RPMI7951 (cell line): ENCODE measurements at regions not wholly inside any gene's neighbourhood (a gene's known extent, or its start where the extent isn't known, plus 50 kb on each side); places are given as distances from the start of the nearest gene placed in this dataset.
"Not testable (repeated sequence)": the region's sequence is repeated elsewhere in the genome, so short reads cannot be mapped to it uniquely, and the experiment has no call there.

ENCODE experiments used
- DNase-seq: peaks from one replicate; pipeline ENCODE4 v3.0.0-alpha.2; 2012; ENCODE audit warnings: low read depth

DNA sequence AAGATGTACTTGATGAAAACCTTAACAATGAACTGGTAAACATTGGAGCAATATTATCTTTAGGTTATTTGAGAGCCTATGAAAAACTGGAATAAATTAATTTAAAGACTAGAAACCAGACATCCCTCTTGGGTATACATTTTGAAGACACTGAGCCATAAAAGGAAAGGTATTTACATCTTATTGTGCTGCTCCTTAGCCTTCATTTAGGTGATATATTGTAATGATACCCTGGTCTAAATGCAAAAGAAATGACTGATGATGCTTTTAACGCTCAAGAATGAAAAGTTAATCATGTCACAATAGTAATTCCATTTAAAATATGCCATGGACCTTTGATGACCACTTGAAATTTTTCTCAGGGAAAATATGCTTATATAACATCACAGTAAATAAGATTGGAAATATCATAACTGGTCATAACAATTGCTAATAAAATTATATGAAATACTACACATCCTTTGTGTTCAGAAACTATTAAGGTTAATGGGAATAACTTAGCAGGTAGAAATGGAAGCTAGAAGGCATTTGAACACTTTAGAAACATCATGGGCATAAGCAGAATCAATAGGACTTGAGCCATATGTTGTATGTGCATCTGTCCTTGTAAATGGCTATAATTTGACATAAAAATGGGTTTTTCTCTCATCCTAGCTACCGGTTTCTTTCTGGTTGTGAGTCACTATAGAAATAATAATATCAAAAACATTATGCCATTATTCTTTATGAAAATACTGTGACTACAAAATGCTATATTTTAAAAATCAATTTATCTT lies 979.7 kb downstream of the RAPGEF2 start:
- no peak for DNase-seq

DNA sequence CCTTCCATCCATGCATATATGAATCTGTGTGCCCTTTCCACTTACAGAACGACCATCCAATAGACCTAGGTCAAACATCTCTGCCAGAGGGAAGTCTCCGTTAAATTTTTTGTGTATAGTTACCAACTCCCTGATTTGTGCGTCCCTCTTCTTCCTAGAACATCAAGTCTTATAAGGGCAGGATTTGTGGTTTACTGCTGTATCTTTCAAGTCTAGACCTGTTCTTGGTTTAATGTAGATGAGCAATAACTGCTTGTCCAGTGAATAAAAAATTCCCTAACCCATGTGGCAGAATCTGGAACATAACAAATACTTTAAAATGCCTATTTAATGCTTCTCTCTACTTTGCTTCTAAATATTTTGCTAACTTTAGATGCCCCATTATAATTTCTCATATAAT lies 988.8 kb downstream of the RAPGEF2 start:
- no peak for DNase-seq

DNA sequence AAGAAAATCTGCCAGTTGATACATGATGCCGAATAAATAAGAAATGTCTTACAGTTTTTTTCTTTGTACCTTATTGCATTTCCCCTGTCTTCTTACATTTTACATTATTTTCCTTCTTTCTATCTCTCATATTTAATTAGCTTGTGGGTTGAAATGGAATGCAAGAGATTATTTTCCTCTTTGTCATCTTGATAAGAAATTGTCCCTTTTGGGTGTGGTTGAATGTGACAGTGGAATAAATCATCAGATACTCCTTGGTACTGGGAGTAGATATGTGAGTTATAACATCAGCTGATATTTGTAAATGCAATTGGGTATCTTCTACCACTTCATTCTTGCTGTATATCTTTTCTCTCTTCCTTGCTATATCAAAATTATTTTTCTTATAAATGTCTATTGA lies 997.4 kb downstream of the RAPGEF2 start:
- DNase-seq: no peak

DNA sequence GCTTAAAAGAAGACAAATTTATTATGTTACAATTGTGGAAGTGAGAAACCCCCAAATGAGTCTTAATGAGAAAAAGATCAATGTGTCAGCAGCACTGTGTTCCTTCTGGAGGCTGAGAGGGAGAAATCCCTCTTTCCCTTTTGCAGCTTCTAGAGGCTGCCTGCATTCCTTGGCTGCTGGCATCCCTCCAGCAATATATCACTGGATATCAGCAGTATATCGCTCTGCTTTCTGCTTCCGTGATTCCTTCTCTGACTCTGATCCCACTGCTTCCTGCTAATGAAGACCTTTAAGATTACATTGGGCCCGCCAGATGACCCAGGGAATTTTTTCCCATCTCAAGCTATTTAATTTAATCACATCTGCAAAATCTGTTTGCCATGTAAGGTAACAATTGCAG lies 1008.0 kb downstream of the RAPGEF2 start:
- DNase-seq: no peak

DNA sequence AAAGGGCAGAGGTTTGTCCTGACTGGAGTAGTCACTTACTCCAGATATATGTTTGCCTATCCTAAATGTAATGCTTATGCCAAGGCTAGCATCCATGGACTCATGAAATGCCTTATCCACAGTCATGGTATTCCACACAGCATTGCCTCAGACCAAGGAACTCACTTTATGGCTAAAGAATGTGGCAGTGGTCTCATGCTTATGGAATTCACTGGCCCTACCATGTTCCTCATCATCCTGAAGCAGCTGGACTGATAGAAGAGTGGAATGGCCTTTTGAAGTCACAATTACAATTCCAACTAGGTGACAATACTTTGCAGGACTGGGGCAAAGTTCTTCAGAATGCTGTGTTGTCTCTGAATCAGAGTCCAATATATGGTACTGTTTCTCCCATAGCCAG lies 1014.8 kb downstream of the RAPGEF2 start:
- DNase-seq: no peak

DNA sequence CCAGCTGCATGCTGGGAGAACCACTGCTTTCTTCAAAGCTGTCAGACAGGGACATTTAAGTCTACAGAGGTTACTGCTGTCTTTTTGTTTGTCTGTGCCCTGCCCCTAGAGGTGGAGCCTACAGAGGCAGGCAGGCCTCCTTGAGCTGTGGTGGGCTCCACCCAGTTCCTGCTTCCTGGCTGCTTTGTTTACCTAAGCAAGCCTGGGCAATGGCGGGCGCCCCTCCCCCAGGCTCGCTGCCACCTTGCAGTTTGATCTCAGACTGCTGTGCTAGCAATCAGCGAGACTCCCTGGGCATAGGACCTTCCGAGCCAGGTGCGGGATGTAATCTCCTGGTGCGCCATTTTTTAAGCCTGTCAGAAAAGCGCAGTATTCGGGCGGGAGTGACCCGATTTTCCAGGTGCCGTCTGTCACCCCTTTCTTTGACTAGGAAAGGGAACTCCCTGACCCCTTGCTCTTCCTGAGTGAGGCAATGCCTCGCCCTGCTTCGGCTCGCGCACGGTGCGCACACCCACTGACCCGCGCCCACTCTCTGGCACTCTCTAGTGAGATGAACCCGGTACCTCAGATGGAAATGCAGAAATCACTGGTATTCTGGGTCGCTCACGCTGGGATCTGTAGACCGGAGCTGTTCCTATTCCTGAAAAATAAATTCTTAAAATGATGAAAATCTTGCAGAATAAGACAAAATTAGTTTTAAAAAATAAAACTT lies 1022.9 kb downstream of the RAPGEF2 start:
- not testable (repeated sequence) for DNase-seq

DNA sequence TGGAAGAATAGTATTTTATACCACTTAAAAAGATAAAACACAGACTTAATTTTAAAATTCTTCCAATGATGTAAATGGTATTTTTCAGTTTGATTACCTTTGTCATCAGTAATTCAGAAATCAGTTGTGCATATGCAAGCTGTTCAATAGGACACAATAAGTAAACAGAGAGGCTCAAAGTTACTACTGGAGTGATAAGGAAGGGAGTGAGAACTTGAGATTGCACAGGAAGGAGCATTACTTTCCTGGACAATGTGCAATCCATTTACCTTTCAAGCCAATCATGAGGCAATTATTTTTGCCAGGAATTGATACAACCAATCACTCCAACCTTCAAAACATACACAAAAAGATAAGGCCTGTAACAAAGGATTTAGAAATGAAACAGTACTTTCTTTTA lies 1024.3 kb downstream of the RAPGEF2 start:
- DNase-seq: no peak

DNA sequence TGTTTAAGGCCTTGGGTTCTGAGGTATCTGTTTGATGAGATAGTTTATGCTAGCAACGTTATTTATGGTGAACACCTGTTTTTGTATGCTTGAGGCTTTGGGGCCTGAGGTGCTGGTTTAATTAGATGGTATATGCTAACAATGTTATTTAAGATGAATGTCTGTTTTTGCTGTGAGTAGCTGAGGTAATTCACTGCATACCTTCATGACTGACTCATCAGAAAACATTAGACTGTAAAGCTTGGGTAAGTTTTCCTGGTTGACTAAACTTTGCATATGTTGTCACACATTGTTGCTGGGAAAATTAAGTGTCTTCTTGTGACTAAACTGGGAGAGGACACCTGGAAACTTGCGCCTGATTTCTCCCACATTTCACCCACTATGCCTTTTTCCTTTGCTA lies 1026.6 kb downstream of the RAPGEF2 start:
- DNase-seq: no peak

DNA sequence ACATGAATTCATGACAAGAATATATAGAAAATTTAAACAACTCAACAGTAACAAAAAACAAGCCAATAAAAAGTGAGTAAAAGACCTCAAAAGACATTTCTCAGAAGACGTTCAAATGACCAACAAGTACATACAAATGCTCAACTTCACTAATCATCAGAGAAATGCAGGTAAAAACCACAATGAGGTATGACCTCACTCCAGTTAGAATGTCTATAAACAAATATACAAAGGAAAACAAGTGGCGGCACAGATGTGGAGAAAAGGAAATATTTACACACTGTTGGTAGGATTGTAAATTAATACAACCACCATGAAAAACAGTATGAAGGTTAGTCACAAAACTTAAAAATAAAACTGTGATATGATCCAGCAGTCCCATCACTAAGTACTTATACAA lies 1033.1 kb downstream of the RAPGEF2 start:
- no peak for DNase-seq

DNA sequence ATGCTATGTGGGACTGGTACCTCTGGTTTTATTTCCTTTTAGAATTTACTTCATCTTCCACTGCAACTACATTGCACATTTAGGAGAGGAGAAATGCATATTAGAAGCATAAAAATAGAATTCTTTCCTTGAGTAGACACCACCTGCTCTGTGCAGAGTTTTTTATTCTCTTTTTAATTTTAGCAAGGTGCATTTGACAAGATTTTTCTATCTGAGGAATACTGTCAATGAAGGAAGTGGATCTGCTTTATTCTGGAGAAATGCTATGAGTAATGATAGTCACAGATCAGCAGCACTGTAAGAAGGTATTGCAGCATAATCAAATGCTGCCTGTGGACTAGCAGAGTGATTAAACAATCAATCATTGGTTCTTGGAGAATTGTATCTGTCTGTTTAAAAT lies 1038.3 kb downstream of the RAPGEF2 start:
- no peak for DNase-seq

DNA sequence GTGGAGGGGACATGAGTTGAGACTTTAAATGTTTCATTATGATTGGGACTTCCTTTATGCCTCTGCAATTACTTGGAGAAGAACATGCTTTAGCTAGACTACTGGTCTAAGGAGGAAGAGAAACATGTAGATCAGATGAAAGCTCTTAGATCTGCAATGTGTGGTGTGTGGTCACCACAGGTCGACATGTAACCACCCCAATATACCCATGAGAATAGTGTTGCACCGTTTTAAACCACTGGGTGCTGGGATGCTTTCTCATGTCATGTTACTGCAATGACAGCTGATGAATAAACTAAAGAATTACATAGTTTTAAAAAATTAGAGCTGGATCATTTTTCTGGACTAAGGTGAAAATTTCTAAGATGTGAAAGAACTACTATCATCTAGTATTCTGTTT lies 1039.7 kb downstream of the RAPGEF2 start:
- no peak for DNase-seq

DNA sequence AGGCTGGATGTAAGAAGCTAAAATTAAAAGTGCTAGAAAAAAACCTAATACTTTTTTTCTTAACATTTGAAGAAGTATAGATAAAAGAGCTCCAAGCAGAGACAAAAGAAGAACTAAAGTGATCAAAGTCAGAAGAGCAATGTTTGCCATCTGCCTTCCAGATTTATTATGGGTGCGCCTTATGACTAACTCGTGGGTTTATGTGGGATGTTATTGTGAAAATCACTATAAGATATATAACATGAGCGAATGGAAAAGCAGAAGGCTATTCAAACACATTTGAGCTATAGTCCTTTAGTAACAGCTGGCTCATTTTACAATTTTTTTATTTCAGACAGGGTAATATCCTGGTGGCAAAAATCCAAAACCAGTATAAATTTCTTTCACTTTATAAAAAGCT lies 1040.7 kb downstream of the RAPGEF2 start:
- DNase-seq: no peak

DNA sequence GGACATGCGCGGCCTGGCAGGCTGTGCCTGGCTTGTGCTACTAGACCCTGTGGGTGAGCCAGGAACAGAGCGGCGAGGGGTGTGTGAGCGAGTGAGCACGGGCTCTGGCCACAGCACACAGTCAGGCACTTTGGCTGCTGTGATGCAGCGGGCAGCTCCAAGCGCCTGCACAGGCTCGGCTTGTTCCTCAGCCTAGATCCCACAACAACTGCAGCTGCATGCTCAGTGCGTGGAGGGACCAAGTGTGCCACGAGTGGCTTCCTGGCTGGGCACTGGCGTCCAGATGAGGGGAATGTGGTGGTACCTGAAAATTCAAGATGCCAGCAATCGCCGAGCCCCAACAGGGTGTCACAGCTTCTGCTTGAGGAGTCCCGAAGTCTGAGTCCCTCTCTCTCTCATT lies 1056.6 kb downstream of the RAPGEF2 start:
- DNase-seq: no peak

DNA sequence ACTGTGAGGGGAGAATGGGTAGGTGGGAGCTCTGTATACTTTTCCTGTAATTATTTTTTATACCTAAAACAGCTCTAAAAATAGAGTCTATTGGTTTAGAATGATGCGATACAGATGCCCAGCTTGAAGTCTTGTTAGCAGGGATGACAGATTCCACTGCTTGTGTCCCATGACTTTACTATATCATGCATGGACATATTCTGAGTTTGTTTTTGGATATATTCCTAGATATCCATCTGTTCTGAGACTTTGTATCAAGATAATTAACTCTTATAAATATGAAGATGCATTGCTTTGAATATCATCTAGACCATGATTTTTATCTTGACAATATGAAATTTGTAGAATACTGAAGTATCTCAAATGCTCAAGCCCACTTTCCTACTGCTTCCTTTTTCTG lies 1058.1 kb downstream of the RAPGEF2 start:
- no peak for DNase-seq

DNA sequence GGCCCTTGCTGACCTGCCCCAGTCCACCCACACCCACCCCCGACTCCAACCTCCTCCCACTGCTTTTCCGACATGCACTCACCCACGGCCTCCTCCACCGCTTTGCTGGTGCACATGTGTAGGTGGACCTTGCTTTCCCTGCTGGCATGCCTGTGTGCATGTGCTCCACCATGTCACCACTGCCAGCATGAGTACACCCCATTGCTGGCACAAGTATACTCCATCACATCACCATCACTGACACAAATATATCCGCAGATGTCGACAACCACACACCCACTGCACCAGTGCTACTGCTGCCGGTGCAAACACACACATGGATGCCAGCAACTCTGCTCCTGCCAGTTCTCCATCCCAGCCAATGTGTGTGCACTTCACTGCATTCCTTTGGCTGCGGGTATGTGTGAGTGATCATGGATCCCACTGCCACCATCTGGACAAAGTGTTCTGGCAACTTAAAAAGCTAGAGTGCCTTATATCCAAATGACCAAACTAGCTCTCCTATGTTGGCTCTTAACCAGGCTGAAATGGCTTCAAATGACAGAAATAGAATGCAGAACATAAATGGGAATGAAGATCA lies 1072.3 kb downstream of the RAPGEF2 start:
- no peak for DNase-seq

DNA sequence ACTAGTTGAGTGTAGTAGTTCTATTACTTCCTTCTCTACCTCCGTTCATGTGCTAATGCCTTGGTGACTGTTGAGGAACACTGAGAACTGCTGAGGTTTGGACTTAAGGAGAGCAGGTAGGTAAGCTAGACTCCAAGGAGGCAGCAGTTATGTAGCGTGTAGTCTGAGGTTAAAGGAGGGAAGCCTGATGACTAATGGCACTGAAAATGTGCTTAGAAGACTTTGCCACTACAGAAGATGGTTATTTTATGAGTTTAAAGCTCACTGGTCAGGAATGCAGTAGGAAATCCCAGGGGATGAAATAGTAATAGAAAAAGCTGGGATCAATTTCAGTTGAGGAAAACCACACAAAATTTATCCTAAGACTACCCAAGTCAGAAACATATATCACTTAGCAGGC lies 1077.3 kb downstream of the RAPGEF2 start:
- DNase-seq: no peak

DNA sequence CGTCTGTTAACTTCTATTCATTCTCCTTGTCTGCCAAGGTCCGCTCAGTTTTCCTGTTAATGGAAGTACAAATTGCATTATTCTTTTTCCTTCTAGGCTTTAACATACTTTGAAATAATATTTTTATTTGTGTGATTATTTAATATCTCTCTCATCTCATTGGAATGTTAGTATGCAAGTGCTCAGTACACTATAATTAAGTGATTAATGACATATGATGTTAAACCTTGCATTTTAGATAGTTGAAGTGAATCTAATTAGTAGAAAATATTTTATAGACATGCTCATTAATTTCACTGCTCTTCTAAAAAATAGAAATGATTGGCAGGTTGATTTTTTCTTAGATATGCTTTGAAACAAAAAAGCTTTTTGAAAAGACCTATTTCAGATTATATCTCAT lies 1079.8 kb downstream of the RAPGEF2 start:
- no peak for DNase-seq

DNA sequence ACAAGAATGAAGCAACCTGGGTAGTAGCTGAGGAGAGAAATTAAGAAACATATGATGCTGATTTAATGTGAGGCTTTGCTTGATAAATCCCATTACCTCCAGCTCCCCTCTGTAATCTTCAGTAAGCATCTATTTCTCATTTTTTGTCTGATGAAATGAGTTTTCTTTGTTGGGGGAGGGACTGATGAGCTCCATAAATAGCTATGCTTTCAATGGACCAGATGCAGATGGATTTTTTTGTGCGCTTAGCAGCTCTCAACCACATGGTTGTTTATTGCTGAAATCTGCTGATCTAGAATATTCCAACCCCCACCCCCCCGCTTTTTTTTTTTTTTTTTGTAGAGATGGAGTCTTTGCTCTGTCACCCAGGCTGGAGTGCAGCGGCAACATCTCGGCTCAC lies 1082.0 kb downstream of the RAPGEF2 start:
- DNase-seq: no peak

DNA sequence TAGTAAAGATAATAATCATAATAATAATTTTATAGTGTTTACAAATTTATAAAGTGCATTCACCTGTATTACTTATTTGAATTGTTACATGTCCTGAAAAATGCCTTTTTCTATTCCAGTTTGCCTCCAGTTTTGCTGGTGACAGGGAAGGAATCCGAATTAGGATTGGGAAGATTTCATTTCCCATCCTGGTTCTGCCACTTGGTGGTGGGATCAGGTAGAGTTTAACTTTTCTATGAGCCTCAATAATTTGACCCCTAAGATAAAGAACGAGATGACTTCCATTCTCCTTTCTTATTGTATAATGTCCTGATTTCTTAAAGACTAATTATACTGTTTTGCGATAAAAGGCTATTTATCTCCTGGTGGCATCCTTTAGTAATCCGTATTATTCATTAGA lies 1090.9 kb downstream of the RAPGEF2 start:
- no peak for DNase-seq

DNA sequence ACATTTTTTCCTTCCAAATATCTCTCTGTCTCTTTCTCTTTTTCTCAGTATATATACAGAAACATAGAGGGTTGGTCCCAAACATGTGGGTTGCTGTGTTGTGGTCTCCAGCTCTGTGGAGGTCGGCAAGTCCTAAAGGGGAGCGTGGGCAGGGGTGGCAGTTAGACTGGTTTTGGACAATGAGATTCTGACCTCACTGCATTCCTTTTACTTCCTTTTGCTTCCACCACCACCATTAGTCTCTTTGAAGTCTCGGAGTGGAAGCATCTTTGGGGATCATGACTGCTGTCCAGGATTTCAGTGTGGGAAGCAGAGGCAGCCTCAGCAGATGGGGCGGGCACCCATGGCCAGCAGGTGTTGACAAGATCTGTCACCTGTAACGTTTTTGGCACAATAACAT lies 1091.8 kb downstream of the RAPGEF2 start:
- DNase-seq: no peak

DNA sequence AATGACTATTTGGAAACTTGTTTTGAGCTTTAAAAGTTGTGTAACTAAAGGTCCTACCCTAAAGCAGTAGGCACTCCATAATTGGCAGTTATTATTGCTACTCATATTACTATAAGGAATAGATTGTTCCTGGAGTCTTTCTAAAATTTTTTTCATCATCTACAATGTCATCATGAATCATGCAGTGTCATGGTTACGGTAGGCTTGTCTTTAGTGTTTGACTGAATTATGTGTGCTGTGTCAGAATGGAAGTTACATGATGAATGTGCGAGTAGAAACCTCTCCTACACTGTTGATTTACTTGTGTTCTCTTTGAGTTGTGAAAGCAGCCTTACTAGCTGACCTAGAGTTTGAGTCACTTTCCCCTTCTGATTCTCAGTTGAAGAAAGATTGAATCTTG lies 1099.9 kb downstream of the RAPGEF2 start:
- no peak for DNase-seq

DNA sequence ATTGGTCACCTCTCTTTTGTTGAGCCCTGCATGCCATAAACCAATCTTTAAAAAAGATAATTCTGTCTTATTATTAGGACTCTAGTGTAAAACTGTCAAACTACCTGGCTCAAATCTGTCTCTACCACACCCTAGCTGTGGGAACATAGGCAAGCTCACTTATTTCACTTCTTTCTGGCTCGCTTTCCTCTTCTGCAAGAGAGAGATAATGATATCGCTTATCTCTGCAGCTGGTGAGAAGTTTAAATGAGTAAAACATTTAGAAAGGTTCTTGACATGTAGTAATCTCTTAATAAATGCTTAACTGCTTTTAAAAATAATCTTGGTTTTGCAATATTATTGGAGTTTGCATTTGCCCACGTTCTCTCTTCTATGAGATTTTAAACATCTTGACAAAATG lies 1109.2 kb downstream of the RAPGEF2 start:
- DNase-seq: no peak

DNA sequence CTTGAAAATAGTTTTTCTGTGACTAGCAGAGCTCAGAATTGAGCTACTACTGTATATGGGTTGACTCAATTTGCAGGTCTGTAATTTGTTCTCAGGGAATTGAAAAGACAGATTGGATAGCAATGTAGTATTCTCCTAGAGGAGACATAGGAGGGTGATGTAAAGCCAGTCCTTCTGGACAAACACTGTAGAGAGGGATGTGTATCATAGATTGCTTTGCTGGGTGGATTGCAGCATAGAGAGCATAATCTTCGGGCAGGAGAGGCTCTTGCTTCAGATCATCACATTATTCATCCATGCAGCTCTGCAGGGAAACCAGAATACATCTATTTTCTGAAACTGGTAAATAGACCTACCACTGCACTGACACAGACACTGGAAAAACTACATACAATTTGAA lies 1110.5 kb downstream of the RAPGEF2 start:
- no peak for DNase-seq
